WTC11 (cell line): ENCODE measurements at regions not wholly inside any gene's neighbourhood (a gene's known extent, or its start where the extent isn't known, plus 50 kb on each side); places are given as distances from the start of the nearest gene placed in this dataset.

Experiments used
- ATF2 ChIP-seq: sonication (generic); formaldehyde crosslinking; IDR thresholded peaks from 2 replicates; pipeline ENCODE4 v1.8.1; 2022; ENCODE audit warnings: low read depth, missing genetic modification reagents, borderline replicate concordance
- CTCF ChIP-seq: fragments of 200-600 bp; IDR thresholded peaks from 2 replicates; pipeline ENCODE4 v1.8.0; 2022; ENCODE audit warnings: antibody characterized with exemption
- ETV6 ChIP-seq: sonication (generic); formaldehyde crosslinking; IDR thresholded peaks from 2 replicates; pipeline ENCODE4 v1.8.1; 2022; ENCODE audit warnings: mild to moderate bottlenecking, missing genetic modification reagents
- FOXK1 ChIP-seq: sonication (generic); formaldehyde crosslinking; IDR thresholded peaks from 2 replicates; pipeline ENCODE4 v1.8.0; 2022; ENCODE audit warnings: mild to moderate bottlenecking, moderate library complexity, missing genetic modification reagents
- GRHL2 ChIP-seq: fragments of 250-450 bp; sonication (Bioruptor Pico); IDR thresholded peaks from 2 replicates; pipeline ENCODE4 v1.8.0; 2022; ENCODE audit warnings: mild to moderate bottlenecking, moderate library complexity; ENCODE audit not compliant: insufficient replicate concordance, severe bottlenecking
- GTF2I ChIP-seq: fragments of 250-450 bp; sonication (Bioruptor Pico); conservative IDR thresholded peaks from 2 replicates; pipeline ENCODE4 v1.4.0; 2021; ENCODE audit warnings: mild to moderate bottlenecking
- JAZF1 ChIP-seq: fragments of 250-450 bp; sonication (Bioruptor Pico); IDR thresholded peaks from 2 replicates; pipeline ENCODE4 v1.9.0; 2021; ENCODE audit warnings: moderate library complexity, mild to moderate bottlenecking, inconsistent platforms
- MAX ChIP-seq: sonication (generic); formaldehyde crosslinking; IDR thresholded peaks from 2 replicates; pipeline ENCODE4 v1.8.0; 2022; ENCODE audit warnings: mild to moderate bottlenecking, missing genetic modification reagents
- OVOL2 ChIP-seq: fragments of 250-450 bp; sonication (Bioruptor Pico); IDR thresholded peaks from 2 replicates; pipeline ENCODE4 v1.9.0; 2021; ENCODE audit warnings: mild to moderate bottlenecking, borderline replicate concordance
- SMAD3 ChIP-seq: sonication (generic); formaldehyde crosslinking; IDR thresholded peaks from 2 replicates; pipeline ENCODE4 v1.8.0; 2022; ENCODE audit warnings: missing genetic modification reagents, mild to moderate bottlenecking, borderline replicate concordance
- ZNF263 ChIP-seq: sonication (generic); formaldehyde crosslinking; IDR thresholded peaks from 2 replicates; pipeline ENCODE4 v1.8.1; 2022; ENCODE audit warnings: low read depth, mild to moderate bottlenecking, moderate library complexity, missing genetic modification reagents
- ZNF317 ChIP-seq: sonication (generic); formaldehyde crosslinking; IDR thresholded peaks from 2 replicates; pipeline ENCODE4 v1.8.1; 2023; ENCODE audit warnings: low read depth, mild to moderate bottlenecking, moderate library complexity, missing genetic modification reagents, borderline replicate concordance
- ZNF532 ChIP-seq: fragments of 250-450 bp; sonication (Bioruptor Pico); IDR thresholded peaks from 2 replicates; pipeline ENCODE4 v1.9.0; 2021; ENCODE audit warnings: mild to moderate bottlenecking, borderline replicate concordance

- no peak for TF ChIP-seq SMAD3 (CRISPR knock-in tag)
- TF ChIP-seq CTCF: no peak
- no peak for TF ChIP-seq FOXK1 (CRISPR knock-in tag)
- TF ChIP-seq ZNF532 (CRISPR knock-in tag): no peak
- TF ChIP-seq JAZF1 (CRISPR knock-in tag): no peak
- no peak for TF ChIP-seq GRHL2 (CRISPR knock-in tag)
- no peak for TF ChIP-seq MAX
- no peak for TF ChIP-seq ZNF317 (CRISPR knock-in tag)
- TF ChIP-seq ETV6 (CRISPR knock-in tag): no peak
- no peak for TF ChIP-seq OVOL2 (CRISPR knock-in tag)
- no peak for TF ChIP-seq GTF2I (CRISPR knock-in tag)
- no peak for TF ChIP-seq ZNF263 (CRISPR knock-in tag)
- TF ChIP-seq ATF2 (CRISPR knock-in tag): no peak
These were observed 516.3 kb downstream of the COL12A1 start for GRCh38 chr6:74689601-74690000.
